IMR-90 (cell line): ENCODE measurements at regions not wholly inside any gene's neighbourhood (a gene's known extent, or its start where the extent isn't known, plus 50 kb on each side); places are given as distances from the start of the nearest gene placed in this dataset.

Experiments
- ATAC-seq: fragments of 200-7000 bp; cut with Tn5 transposase; 2 replicates; pipeline ENCODE4 v1.9.1; 2020; ENCODE audit warnings: low read depth, mild to moderate bottlenecking, moderate library complexity
- BruUV-seq: library from RNA; stranded (reverse); fragments of 400-500 nt; replicated peaks from 2 replicates; lab custom pipeline; 2021; lab: Mats Ljungman, UMichigan
- CTCF ChIA-PET: fragments of 300-600 bp; formaldehyde crosslinking; extraction: SDS; loops from one replicate; lab custom pipeline; 2021; ENCODE audit warnings: antibody characterized with exemption; lab: Yijun Ruan, JAX
- POLR2A ChIA-PET: fragments of 300-600 bp; sonication (Branson Sonifier 250); formaldehyde crosslinking; loops from one replicate; lab custom pipeline; 2022; ENCODE audit warnings: antibody characterized with exemption; ENCODE audit not compliant: unreplicated experiment; lab: Charles Lee
- DNase-seq: peaks from one replicate; pipeline ENCODE4 v3.0.0; 2013
- H2AFZ ChIP-seq: replicated peaks from 2 replicates; pipeline ENCODE3; 2013; ENCODE audit warnings: low read length, mild to moderate bottlenecking; ENCODE audit not compliant: poor library complexity
- H2AK5ac ChIP-seq: 2 replicates; pipeline ENCODE4 v1.6.1; 2013; ENCODE audit warnings: low read depth, low read length, inconsistent platforms
- H2AK9ac ChIP-seq: replicated peaks from 2 replicates; pipeline ENCODE3; 2013; ENCODE audit warnings: mild to moderate bottlenecking, low read depth, low read length, moderate library complexity; ENCODE audit not compliant: poor library complexity
- H2BK120ac ChIP-seq: 2 replicates; pipeline ENCODE4 v1.6.1; 2013; ENCODE audit warnings: low read depth, low read length, inconsistent platforms
- H2BK15ac ChIP-seq: 3 replicates; pipeline ENCODE4 v1.6.1; 2013; ENCODE audit warnings: low read depth, low read length, inconsistent platforms
- H2BK20ac ChIP-seq: 2 replicates; pipeline ENCODE4 v1.6.1; 2013; ENCODE audit warnings: low read depth, mild to moderate bottlenecking, inconsistent platforms, low read length, moderate library complexity
- H2BK5ac ChIP-seq: 2 replicates; pipeline ENCODE4 v1.6.1; 2013; ENCODE audit warnings: mild to moderate bottlenecking, low read depth, low read length, inconsistent platforms; ENCODE audit not compliant: poor library complexity, severe bottlenecking
- H3K14ac ChIP-seq: replicated peaks from 2 replicates; pipeline ENCODE4 v1.6.1; 2013; ENCODE audit warnings: low read depth, low read length, inconsistent platforms
- H3K18ac ChIP-seq: 2 replicates; pipeline ENCODE4 v1.6.1; 2013; ENCODE audit warnings: low read depth, low read length, control low read depth
- H3K23ac ChIP-seq: 2 replicates; pipeline ENCODE4 v1.6.1; 2013; ENCODE audit warnings: low read depth, low read length, inconsistent platforms
- H3K27ac ChIP-seq: 2 replicates; pipeline ENCODE4 v1.5.1; 2013; ENCODE audit warnings: mild to moderate bottlenecking, control low read depth, low read length; ENCODE audit not compliant: insufficient read depth
- H3K27me3 ChIP-seq: 2 replicates; pipeline ENCODE4 v1.6.1; 2013; ENCODE audit warnings: low read length; ENCODE audit not compliant: control insufficient read depth, insufficient read depth
- H3K36me3 ChIP-seq: 2 replicates; pipeline ENCODE4 v1.6.1; 2013; ENCODE audit warnings: low read length, mixed read lengths; ENCODE audit not compliant: control insufficient read depth, insufficient read depth
- H3K4ac ChIP-seq: 2 replicates; pipeline ENCODE4 v1.6.1; 2013; ENCODE audit warnings: low read depth, low read length, inconsistent platforms
- H3K4me1 ChIP-seq: 2 replicates; pipeline ENCODE4 v1.6.1; 2013; ENCODE audit warnings: low read length, mixed read lengths; ENCODE audit not compliant: control insufficient read depth, insufficient read depth
- H3K4me2 ChIP-seq: 2 replicates; pipeline ENCODE4 v1.6.1; 2013; ENCODE audit warnings: low read depth, mild to moderate bottlenecking, control low read depth, low read length, moderate library complexity
- H3K4me3 ChIP-seq: 2 replicates; pipeline ENCODE4 v1.5.1; 2013; ENCODE audit warnings: low read depth, mild to moderate bottlenecking, control low read depth, low read length, moderate library complexity; ENCODE audit not compliant: insufficient read depth
- H3K56ac ChIP-seq: 2 replicates; pipeline ENCODE4 v1.6.1; 2013; ENCODE audit warnings: low read length, inconsistent platforms; ENCODE audit not compliant: insufficient read depth; ENCODE audit errors: extremely low read depth
- H3K79me1 ChIP-seq, 2 experiments: 2 replicates each; pipeline ENCODE4 v1.6.1; 2013; ENCODE audit warnings: low read length in 2 of 2, inconsistent platforms in 1 of 2, low read depth in 1 of 2
- H3K9ac ChIP-seq: 2 replicates; pipeline ENCODE4 v1.6.1; 2013; ENCODE audit warnings: low read depth, low read length, control low read depth
- H3K9me1 ChIP-seq: 2 replicates; pipeline ENCODE4 v1.6.1; 2013; ENCODE audit warnings: low read length, inconsistent platforms; ENCODE audit not compliant: insufficient read depth
- H3K9me3 ChIP-seq: 2 replicates; pipeline ENCODE4 v1.6.1; 2013; ENCODE audit warnings: low read length; ENCODE audit not compliant: control insufficient read depth, insufficient read depth
- H4K20me1 ChIP-seq: 2 replicates; pipeline ENCODE4 v1.6.1; 2013; ENCODE audit warnings: low read length, inconsistent platforms; ENCODE audit not compliant: insufficient read depth
- H4K5ac ChIP-seq: 2 replicates; pipeline ENCODE4 v1.6.1; 2013; ENCODE audit warnings: mild to moderate bottlenecking, low read depth, low read length, control low read depth
- H4K8ac ChIP-seq, 2 experiments: 2 replicates each; pipeline ENCODE4 v1.6.1; 2013; ENCODE audit warnings: low read depth in 2 of 2, low read length in 2 of 2, control low read depth in 1 of 2, inconsistent platforms in 1 of 2
- H4K91ac ChIP-seq: 2 replicates; pipeline ENCODE4 v1.6.1; 2013; ENCODE audit warnings: low read depth, low read length, inconsistent platforms; ENCODE audit not compliant: insufficient read depth
- BHLHE40 ChIP-seq: fragments of 150-350 bp; IDR thresholded peaks from 2 replicates; pipeline ENCODE4 v1.6.1; 2016; ENCODE audit warnings: mild to moderate bottlenecking, low read depth, low read length
- POLR2A ChIP-seq: IDR thresholded peaks from 2 replicates; pipeline ENCODE4 v1.6.1; 2012; ENCODE audit warnings: mild to moderate bottlenecking, low read depth, low read length
- WGBS, 2 experiments: methylation state at CpG; one replicate each; pipeline versions ENCODE4 v1.1.5 to v1.1.7; 2013; ENCODE audit warnings: missing lambda C conversion rate in 2 of 2; ENCODE audit not compliant: insufficient read length in 1 of 2; ENCODE audit errors: extremely low coverage in 2 of 2; 5-methylcytosine and 5-hydroxymethylcytosine counted together
- dilution Hi-C: fragments of 300-500 bp; cut with HindIII; formaldehyde crosslinking; loops from one replicate; pipeline ENCODE4 v1.14.3; 2018; ENCODE audit warnings: low sequenced_read_pairs; ENCODE audit not compliant: unreplicated experiment
- in situ Hi-C: fragments of 300-500 bp; cut with MboI; formaldehyde crosslinking; loops from 3 replicates; pipeline ENCODE4 v1.14.3; 2019; ENCODE audit warnings: low sequenced_read_pairs, inconsistent platforms, mixed read lengths
- intact Hi-C: fragments of 100-400 bp; cut with micrococcal nuclease; formaldehyde crosslinking; loops from 2 replicates; pipeline ENCODE4 v1.10.0; 2022

DNA sequence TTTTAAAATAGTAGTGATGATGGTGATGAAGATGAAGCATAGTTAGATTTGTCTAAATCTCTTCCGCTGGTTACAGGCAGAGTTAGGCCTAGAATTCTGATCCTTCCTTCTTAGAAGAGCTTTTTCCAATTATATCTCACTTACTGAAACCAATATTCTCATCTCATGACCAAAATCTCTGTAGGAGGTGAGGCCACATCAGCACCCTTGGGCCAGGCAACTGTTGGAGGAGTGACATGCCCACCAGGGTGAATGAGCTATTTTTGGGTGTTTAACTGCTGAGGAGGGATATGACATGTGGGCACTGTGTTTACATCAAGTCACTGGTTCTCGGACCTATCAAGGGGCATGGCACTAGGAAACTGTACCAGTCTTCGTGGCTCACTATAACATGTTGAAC is 102.2 kb upstream of the SLC24A3 start:
- dilution Hi-C loops (no loop called here), intact Hi-C loops (no loop called here), in situ Hi-C loops (no loop called here)
- TF ChIP-seq POLR2A, result no peak
- no peak for TF ChIP-seq BHLHE40
- Histone ChIP-seq H3K23ac (no peak overlapping the region), H3K36me3 (no peaks in the 10 kb centered on the region), H2BK5ac (no peak overlapping the region), H3K9ac (no peak overlapping the region), H3K4ac (no peak overlapping the region), H3K18ac (no peak overlapping the region), H3K79me1 (no peaks in the 10 kb centered on the region), H4K91ac (no peak overlapping the region), H2BK20ac (no peak overlapping the region), H3K14ac (no peak overlapping the region), H3K56ac (no peak overlapping the region), H3K9me3 (peaks cover 2% of the 10 kb centered on the region), H2BK15ac (no peak overlapping the region), H2AFZ (no peak overlapping the region), H3K4me3 (no peak overlapping the region), H2BK120ac (no peak overlapping the region), H3K9me1 (no peaks in the 10 kb centered on the region), H2AK5ac (no peak overlapping the region), H4K5ac (no peak overlapping the region), H4K20me1 (no peaks in the 10 kb centered on the region), H3K27me3 (no peaks in the 10 kb centered on the region), H4K8ac (no peak overlapping the region), H3K4me2 (no peak overlapping the region), H3K4me1 (no peaks in the 10 kb centered on the region), H3K27ac (no peak overlapping the region), H2AK9ac (no peak overlapping the region)
- ChIA-PET POLR2A (no interaction called here), CTCF (interaction anchor here (0.6 kb wide), 1 partner anchor 484 kb away, joined by 3 read pairs; no protein-coding TSS in a partner anchor)
- ATAC-seq, result no peak
- WGBS, 2 experiments, result no CpG with 5 or more reads among the region's 3 CpGs
- no TSS peak for BruUV-seq
- no peak for DNase-seq
